ENCODE measurements at regions not wholly inside any gene's neighbourhood (a gene's known extent, or its start where the extent isn't known, plus 50 kb on each side); places are given as distances from the start of the nearest gene placed in this dataset.
A peak's percentile ranks its signal among the peaks of the same experiment; 100 is the strongest.

DNA sequence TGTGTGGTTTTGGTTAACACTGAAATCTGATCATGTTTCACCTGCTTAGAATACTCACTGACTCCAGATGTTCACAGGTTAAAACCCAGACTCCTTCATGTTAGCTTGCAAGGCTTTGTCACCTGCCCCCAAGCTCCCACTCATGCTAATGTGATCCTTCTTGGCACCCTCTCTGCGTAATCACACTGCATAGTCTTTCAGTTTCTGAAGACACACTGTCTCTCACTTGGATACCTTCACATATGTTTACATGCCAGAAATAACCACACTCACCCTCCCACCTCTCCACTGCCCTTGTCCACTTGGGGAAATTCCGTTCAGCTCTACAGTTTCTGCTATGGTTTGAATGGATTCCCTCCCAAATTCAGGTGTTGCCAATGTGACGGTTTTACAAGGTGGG, 234.7 kb upstream of the SASH1 start:
- DNase-seq (ENCODE audit: low read depth): no peak
- Histone ChIP-seq H3K4me3 (ENCODE audit: low read length) (no peak overlapping the region), H3K9ac (ENCODE audit: low read length) (no peak overlapping the region), H3K9me3 (ENCODE audit: control insufficient read depth, low read length) (no peaks in the 10 kb centered on the region), H3K27me3 (replicated peaks; ENCODE audit: control insufficient read depth, insufficient read depth, low read length) (no peaks in the 10 kb centered on the region), H3K36me3 (ENCODE audit: control insufficient read depth, insufficient read depth, low read length, severe bottlenecking) (no peaks in the 10 kb centered on the region), H3K4me1 (ENCODE audit: control insufficient read depth, insufficient read depth, low read length) (no peaks in the 10 kb centered on the region)

DNA sequence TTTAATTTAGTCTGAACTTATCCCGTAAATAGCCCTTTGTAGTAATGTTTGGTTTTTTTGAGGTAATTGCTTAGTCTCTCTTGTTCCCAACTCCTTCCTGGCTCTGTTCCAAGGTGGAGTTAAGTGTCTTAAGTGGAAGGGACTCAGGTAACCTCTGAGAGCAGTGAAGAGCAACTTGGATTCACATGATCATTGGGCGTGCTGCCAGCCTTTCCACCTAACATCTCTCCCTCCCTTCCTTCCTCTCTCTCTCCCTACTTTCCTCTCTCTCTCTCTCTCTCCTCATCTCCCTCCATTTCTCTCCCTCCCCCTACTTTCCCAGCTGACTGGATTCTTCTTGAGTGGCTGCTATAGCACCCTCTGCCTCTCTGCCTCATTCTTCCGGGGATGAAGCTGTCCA, 232.9 kb upstream of the SASH1 start:
- no peaks in the 10 kb centered on the region for H3K9me3 ChIP-seq (ENCODE audit: control insufficient read depth, low read length)
- no peaks in the 10 kb centered on the region for H3K36me3 ChIP-seq (ENCODE audit: control insufficient read depth, insufficient read depth, low read length, severe bottlenecking)
- no peak overlapping the region for H3K4me3 ChIP-seq (ENCODE audit: low read length)
- H3K9ac ChIP-seq (ENCODE audit: low read length): no peak overlapping the region
- H3K4me1 ChIP-seq (ENCODE audit: control insufficient read depth, insufficient read depth, low read length): no peaks in the 10 kb centered on the region
- no peak for DNase-seq (ENCODE audit: low read depth)
- H3K27me3 ChIP-seq (replicated peaks; ENCODE audit: control insufficient read depth, insufficient read depth, low read length): no peaks in the 10 kb centered on the region

DNA sequence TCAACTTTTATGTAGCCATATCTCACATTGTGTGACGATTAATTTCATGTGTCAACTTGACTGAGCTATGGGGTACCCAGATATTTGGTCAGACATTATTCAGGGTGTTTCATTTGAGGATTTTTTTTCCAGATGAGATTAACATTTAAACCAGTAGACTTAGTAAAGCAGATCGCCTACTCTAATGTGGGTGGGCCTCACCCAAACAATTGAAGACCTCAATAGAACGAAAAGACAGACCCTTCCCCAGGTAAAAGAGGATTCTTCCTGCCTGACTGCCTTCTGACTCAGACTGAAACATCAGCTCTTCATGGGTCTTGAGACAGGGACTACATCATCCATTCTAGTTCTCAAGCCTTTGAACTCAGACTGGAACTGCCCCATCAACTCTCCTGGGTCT, 231.7 kb upstream of the SASH1 start:
- DNase-seq (ENCODE audit: low read depth): no peak
- Histone ChIP-seq H3K9me3 (ENCODE audit: control insufficient read depth, low read length) (no peaks in the 10 kb centered on the region), H3K27me3 (replicated peaks; ENCODE audit: control insufficient read depth, insufficient read depth, low read length) (no peaks in the 10 kb centered on the region), H3K36me3 (ENCODE audit: control insufficient read depth, insufficient read depth, low read length, severe bottlenecking) (no peaks in the 10 kb centered on the region), H3K4me3 (ENCODE audit: low read length) (no peak overlapping the region), H3K9ac (ENCODE audit: low read length) (no peak overlapping the region), H3K4me1 (ENCODE audit: control insufficient read depth, insufficient read depth, low read length) (no peaks in the 10 kb centered on the region)

DNA sequence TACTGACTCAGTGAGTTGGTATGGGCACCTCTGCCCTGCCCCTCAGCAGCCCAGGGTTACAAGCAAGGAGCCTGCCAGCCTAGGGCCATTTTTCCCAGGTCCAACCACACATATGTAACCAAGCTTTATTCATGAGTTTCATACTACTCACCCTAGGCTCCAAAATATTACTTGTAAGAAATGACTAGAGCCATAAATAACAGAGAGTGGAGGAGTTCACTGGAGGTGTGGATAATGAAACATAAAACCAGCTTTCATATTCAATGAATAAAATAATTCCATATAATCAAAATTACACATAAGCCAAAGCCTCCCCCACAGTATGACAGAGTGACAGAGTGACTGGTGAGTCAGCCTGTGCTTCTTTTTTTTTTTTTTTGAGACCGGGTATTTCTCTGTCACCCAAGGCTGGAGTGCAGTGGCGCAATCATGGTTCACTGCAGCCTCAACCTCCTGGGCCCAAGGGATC, 229.8 kb upstream of the SASH1 start:
- Histone ChIP-seq H3K4me1 (ENCODE audit: control insufficient read depth, insufficient read depth, low read length) (no peaks in the 10 kb centered on the region), H3K36me3 (ENCODE audit: control insufficient read depth, insufficient read depth, low read length, severe bottlenecking) (no peaks in the 10 kb centered on the region), H3K4me3 (ENCODE audit: low read length) (no peak overlapping the region), H3K9ac (ENCODE audit: low read length) (no peak overlapping the region), H3K9me3 (ENCODE audit: control insufficient read depth, low read length) (no peaks in the 10 kb centered on the region), H3K27me3 (replicated peaks; ENCODE audit: control insufficient read depth, insufficient read depth, low read length) (no peaks in the 10 kb centered on the region)
- no peak for DNase-seq (ENCODE audit: low read depth)

DNA sequence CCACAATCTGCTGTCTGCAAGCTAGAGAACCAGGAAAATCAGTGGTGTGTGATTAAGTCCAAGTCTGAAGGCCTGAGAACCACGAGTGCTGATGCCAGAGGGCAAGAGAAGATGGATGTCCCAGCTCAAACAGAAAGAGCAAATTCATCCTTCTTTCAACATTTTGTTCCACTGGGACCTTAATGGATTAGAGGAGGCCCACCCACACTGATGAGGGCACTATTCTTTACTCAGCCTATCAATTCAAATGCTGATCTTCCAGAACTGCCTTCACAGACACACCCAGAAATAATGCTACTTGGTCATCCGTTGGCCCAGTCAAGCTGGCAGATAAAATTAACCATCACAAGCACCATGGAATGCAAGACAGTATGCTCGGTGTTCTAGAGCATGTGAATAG, 226.6 kb upstream of the SASH1 start:
- DNase-seq (ENCODE audit: low read depth): no peak
- no peak overlapping the region for H3K4me3 ChIP-seq (ENCODE audit: low read length)

DNA sequence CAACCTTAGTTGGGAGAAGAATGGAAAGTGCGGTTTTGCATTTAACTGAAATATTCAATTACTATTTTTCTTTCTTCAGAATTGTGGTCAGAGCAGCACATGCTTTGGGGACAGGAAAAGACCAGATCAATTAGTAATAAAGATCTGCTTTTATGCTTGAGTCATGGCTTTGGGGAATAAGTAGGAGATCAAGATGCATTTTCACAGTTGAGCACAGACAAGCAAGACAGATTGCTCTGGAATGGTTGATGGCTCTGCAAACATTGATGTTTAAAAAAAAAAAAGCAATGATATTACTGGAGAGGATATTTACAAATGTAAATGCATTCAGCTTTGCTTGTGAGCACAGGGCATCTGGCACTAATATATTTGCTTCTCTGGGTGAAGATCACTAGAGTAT, 224.4 kb upstream of the SASH1 start:
- Histone ChIP-seq H3K4me1 (ENCODE audit: control insufficient read depth, insufficient read depth, low read length) (no peaks in the 10 kb centered on the region), H3K9me3 (ENCODE audit: control insufficient read depth, low read length) (no peaks in the 10 kb centered on the region), H3K9ac (ENCODE audit: low read length) (no peak overlapping the region), H3K4me3 (ENCODE audit: low read length) (no peak overlapping the region), H3K27me3 (replicated peaks; ENCODE audit: control insufficient read depth, insufficient read depth, low read length) (no peaks in the 10 kb centered on the region), H3K36me3 (ENCODE audit: control insufficient read depth, insufficient read depth, low read length, severe bottlenecking) (no peaks in the 10 kb centered on the region)
- DNase-seq (ENCODE audit: low read depth): no peak

More for the DNA sequence above, 226.6 kb upstream of the SASH1 start:
- Histone ChIP-seq H3K9ac (ENCODE audit: low read length) (no peak overlapping the region), H3K9me3 (ENCODE audit: control insufficient read depth, low read length) (no peaks in the 10 kb centered on the region), H3K4me1 (ENCODE audit: control insufficient read depth, insufficient read depth, low read length) (no peaks in the 10 kb centered on the region), H3K27me3 (replicated peaks; ENCODE audit: control insufficient read depth, insufficient read depth, low read length) (no peaks in the 10 kb centered on the region), H3K36me3 (ENCODE audit: control insufficient read depth, insufficient read depth, low read length, severe bottlenecking) (no peaks in the 10 kb centered on the region)

DNA sequence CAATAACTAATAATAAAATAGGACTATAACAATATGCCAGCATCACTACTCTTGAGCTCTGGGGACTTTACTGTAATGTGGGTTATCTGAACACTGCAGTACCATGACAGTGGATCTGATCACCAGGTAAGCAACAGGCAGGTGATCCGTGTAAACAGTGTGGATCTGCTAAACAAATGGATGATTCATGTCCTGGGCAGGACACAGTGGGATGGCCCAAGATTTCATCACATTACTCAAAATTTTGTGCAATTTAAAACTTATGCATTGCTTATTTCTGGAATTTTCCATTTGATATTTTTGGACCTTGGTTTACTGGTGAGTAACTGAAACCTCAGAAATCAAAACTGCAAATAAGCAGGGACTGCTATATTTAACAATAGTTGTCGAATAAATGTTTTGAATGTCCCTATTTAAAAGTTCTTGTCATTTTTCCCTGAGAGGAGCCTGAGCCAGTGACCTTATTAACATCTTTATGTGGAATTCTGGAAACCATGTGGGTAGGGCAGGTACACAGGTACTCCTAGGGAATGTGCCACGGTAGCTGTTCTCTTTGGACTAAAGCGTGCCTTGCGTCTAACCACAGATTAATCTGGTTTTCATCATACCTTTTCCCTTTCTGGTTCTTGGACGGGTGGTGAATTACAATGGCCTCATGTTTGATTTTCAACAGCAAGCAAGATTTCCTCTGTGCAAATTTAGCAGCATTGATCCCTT, 214.5 kb upstream of the SASH1 start:
- DNase-seq (ENCODE audit: low read depth): peak; percentile 73
- no peaks in the 10 kb centered on the region for H3K27me3 ChIP-seq (replicated peaks; ENCODE audit: control insufficient read depth, insufficient read depth, low read length)
- H3K9me3 ChIP-seq (ENCODE audit: control insufficient read depth, low read length): no peaks in the 10 kb centered on the region
- H3K4me3 ChIP-seq (ENCODE audit: low read length): no peak overlapping the region
- no peaks in the 10 kb centered on the region for H3K36me3 ChIP-seq (ENCODE audit: control insufficient read depth, insufficient read depth, low read length, severe bottlenecking)
- H3K4me1 ChIP-seq (ENCODE audit: control insufficient read depth, insufficient read depth, low read length): peaks cover 6% of the 10 kb centered on the region
- H3K9ac ChIP-seq (ENCODE audit: low read length): no peak overlapping the region

DNA sequence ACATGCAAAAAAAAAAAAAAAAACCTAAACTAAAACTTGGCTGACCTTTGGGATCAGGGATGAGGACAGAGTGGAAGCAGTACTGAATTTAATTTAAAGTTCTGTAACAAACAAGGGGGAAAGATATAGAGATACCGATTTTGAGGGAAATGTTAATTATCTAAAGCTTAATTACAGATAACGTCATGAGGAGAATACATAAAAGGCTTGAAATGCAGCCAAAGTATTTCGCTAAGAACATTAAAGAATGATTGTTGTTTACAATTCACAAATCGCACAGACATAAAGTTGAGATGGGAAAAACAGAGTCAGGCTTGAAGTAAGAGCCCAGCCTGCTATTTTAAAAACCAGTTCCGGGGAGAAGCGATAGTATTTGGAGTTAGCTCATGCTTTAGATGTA, 208.0 kb upstream of the SASH1 start:
- no peaks in the 10 kb centered on the region for H3K36me3 ChIP-seq (ENCODE audit: control insufficient read depth, insufficient read depth, low read length, severe bottlenecking)
- no peaks in the 10 kb centered on the region for H3K9me3 ChIP-seq (ENCODE audit: control insufficient read depth, low read length)
- H3K4me3 ChIP-seq (ENCODE audit: low read length): no peak overlapping the region
- H3K27me3 ChIP-seq (replicated peaks; ENCODE audit: control insufficient read depth, insufficient read depth, low read length): peaks cover 12% of the 10 kb centered on the region
- H3K4me1 ChIP-seq (ENCODE audit: control insufficient read depth, insufficient read depth, low read length): no peaks in the 10 kb centered on the region
- no peak overlapping the region for H3K9ac ChIP-seq (ENCODE audit: low read length)
- no peak for DNase-seq (ENCODE audit: low read depth)

DNA sequence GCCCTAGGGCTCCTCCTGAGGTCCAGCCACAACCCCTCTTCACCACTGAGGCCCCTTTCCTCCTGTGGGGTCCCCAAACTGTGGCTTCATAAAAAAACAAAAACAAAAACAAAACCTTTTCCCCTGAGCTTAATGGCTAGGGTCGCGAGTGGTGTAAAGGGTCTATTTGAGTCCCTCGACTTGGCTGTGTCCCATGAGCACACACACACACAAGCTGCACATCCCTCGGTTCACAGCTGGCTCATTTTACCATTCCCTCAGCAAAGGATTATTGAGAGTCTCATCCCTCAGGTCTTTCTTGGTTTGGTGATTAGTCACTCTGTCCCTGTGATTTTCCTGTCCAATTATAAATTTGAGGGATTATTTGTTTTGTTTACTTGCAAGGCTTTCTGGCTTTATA, 206.1 kb upstream of the SASH1 start:
- Histone ChIP-seq H3K4me1 (ENCODE audit: control insufficient read depth, insufficient read depth, low read length) (no peaks in the 10 kb centered on the region), H3K36me3 (ENCODE audit: control insufficient read depth, insufficient read depth, low read length, severe bottlenecking) (no peaks in the 10 kb centered on the region)

DNA sequence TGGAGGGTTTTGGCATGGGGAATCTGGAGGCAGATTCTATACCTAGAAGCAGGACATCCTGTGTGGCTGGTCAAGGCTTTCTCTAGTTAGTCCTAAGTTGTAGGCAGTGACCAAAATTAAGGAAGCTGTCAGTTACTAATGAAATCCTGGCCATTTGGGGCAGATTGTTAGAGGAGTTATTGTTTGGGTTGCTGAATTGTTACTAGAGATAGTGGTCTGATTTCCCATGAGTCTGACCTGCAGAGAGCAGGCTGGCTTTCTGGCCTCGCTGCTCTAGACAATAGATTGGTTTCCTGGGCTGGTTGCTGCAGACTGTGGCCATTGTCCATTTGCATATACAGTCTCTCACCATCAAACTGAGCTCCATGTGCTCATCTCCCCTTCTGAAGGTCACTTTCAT, 205.0 kb upstream of the SASH1 start:
- no peaks in the 10 kb centered on the region for H3K4me1 ChIP-seq (ENCODE audit: control insufficient read depth, insufficient read depth, low read length)
- no peaks in the 10 kb centered on the region for H3K9me3 ChIP-seq (ENCODE audit: control insufficient read depth, low read length)
- H3K27me3 ChIP-seq (replicated peaks; ENCODE audit: control insufficient read depth, insufficient read depth, low read length): peaks cover 12% of the 10 kb centered on the region
- no peak overlapping the region for H3K4me3 ChIP-seq (ENCODE audit: low read length)
- no peaks in the 10 kb centered on the region for H3K36me3 ChIP-seq (ENCODE audit: control insufficient read depth, insufficient read depth, low read length, severe bottlenecking)
- no peak overlapping the region for H3K9ac ChIP-seq (ENCODE audit: low read length)
- no peak for DNase-seq (ENCODE audit: low read depth)

More for the DNA sequence above, 206.1 kb upstream of the SASH1 start:
- Histone ChIP-seq H3K9me3 (ENCODE audit: control insufficient read depth, low read length) (no peaks in the 10 kb centered on the region), H3K9ac (ENCODE audit: low read length) (no peak overlapping the region), H3K4me3 (ENCODE audit: low read length) (no peak overlapping the region), H3K27me3 (replicated peaks; ENCODE audit: control insufficient read depth, insufficient read depth, low read length) (peaks cover 12% of the 10 kb centered on the region)
- DNase-seq (ENCODE audit: low read depth): no peak

DNA sequence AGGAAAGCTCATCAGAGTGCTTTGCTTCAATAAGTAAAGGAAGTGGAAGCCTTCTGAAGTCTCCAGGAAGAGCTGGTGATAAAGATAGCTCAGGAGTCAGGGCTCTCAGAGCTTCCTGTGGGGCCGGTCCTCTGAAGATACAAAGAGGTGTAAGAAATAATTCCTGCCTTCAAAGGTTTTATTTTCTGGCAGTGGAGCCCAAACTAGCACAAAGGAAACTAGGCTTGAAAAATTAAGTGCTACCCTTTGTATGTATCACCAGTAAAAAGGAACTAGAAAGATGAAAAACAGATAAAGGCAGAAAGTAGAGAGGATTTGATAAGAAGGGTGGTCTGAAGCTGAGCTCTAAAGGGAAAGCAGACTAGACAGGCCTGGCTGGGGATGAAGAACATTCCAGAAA, 204.1 kb upstream of the SASH1 start:
- Histone ChIP-seq H3K27me3 (replicated peaks; ENCODE audit: control insufficient read depth, insufficient read depth, low read length) (peaks cover 17% of the 10 kb centered on the region), H3K9ac (ENCODE audit: low read length) (no peak overlapping the region), H3K36me3 (ENCODE audit: control insufficient read depth, insufficient read depth, low read length, severe bottlenecking) (no peaks in the 10 kb centered on the region), H3K4me1 (ENCODE audit: control insufficient read depth, insufficient read depth, low read length) (no peaks in the 10 kb centered on the region), H3K9me3 (ENCODE audit: control insufficient read depth, low read length) (no peaks in the 10 kb centered on the region), H3K4me3 (ENCODE audit: low read length) (no peak overlapping the region)
- no peak for DNase-seq (ENCODE audit: low read depth)
